Stomach (tissue), 8 donors: ENCODE measurements at regions not wholly inside any gene's neighbourhood (a gene's known extent, or its start where the extent isn't known, plus 50 kb on each side); places are given as distances from the start of the nearest gene placed in this dataset.

Experiments
- DNase-seq, 2 donors: peaks; one replicate each; pipeline versions ENCODE4 v3.0.0 to v3.0.0-alpha.2; 2013 to 2019
- H3K27ac ChIP-seq, 5 donors: fragments of 200-600 bp in 4 of 5; sonication (generic) in 4 of 5; one replicate each; pipeline ENCODE4 v1.5.1; 2013 to 2019; ENCODE audit warnings: mild to moderate bottlenecking in 1 of 5, moderate library complexity in 1 of 5
- H3K27me3 ChIP-seq, 3 donors: fragments of 200-600 bp; sonication (generic); one replicate each; pipeline ENCODE4 v1.5.1; 2017 to 2019; ENCODE audit warnings: mixed run types in 1 of 3
- H3K36me3 ChIP-seq, 4 donors: fragments of 200-600 bp; sonication (generic); 1 replicate in 3 of 4; 2 replicates in 1 of 4; pipeline ENCODE4 v1.5.1; 2016 to 2019
- H3K4me1 ChIP-seq, 4 donors: fragments of 200-600 bp; sonication (generic); one replicate each; pipeline ENCODE4 v1.5.1; 2016 to 2019
- H3K4me3 ChIP-seq, 4 donors: fragments of 200-600 bp; sonication (generic) in 3 of 4; one replicate each; pipeline ENCODE4 v1.5.1; 2016 to 2019; ENCODE audit warnings: mild to moderate bottlenecking in 1 of 4
- H3K9me3 ChIP-seq, 4 donors: fragments of 200-600 bp; sonication (generic); one replicate each; pipeline ENCODE4 v1.5.1; 2016 to 2019
- EP300 ChIP-seq: sonication (generic); formaldehyde crosslinking; IDR thresholded peaks from one replicate; pipeline ENCODE4 v1.6.1; 2017; ENCODE audit warnings: antibody characterized with exemption
- POLR2A ChIP-seq, 4 donors: fragments of 450-650 bp; IDR thresholded peaks; one replicate each; pipeline ENCODE4 v1.6.1; 2016; ENCODE audit warnings: antibody characterized with exemption in 4 of 4, control low read depth in 2 of 4, mild to moderate bottlenecking in 1 of 4, moderate library complexity in 1 of 4
- POLR2AphosphoS5 ChIP-seq, 3 donors: sonication (generic); formaldehyde crosslinking; IDR thresholded peaks; one replicate each; pipeline ENCODE4 v1.6.1; 2016; ENCODE audit warnings: antibody characterized with exemption in 3 of 3
- WGBS, 5 donors: extraction: QIAGEN DNeasy Blood & Tissue Kit in 3 of 5; methylation state at CpG; one replicate each; pipeline versions ENCODE4 v1.1.5 to v1.1.7; 2013 to 2018; 5-methylcytosine and 5-hydroxymethylcytosine counted together
- intact Hi-C: fragments of 100-400 bp; cut with DNase I; formaldehyde crosslinking; loops from one replicate; pipeline ENCODE4 v1.15.1; 2023; ENCODE audit warnings: low total_unique reads
- TF ChIP-seq, protein P1 (sequence below), 7 experiments: fragments of 450-650 bp in 4 of 7; fragments of 200-600 bp in 3 of 7; sonication (generic) in 3 of 7; IDR thresholded peaks; one replicate each; pipeline ENCODE4 v1.5.1; 2016 to 2019; ENCODE audit warnings: antibody characterized with exemption in 7 of 7, control low read depth in 2 of 7, mild to moderate bottlenecking in 1 of 7
- donor health status: healthy with polysubstance abuse.
- donor health status: Bipolar disorder and iron deficiency.
- donor health status: healthy.

- no peaks in the 10 kb centered on the region for H3K4me1 ChIP-seq
- DNase-seq = no peak
- no peak overlapping the region for H3K4me3 ChIP-seq
- WGBS, 5 donors = 41 to 62% (median 48%) methylated on average over 4 of the region's 4 CpGs
- H3K36me3 ChIP-seq = no peaks in the 10 kb centered on the region
- H3K9me3 ChIP-seq = no peaks in the 10 kb centered on the region
- TF ChIP-seq, protein P1, sequence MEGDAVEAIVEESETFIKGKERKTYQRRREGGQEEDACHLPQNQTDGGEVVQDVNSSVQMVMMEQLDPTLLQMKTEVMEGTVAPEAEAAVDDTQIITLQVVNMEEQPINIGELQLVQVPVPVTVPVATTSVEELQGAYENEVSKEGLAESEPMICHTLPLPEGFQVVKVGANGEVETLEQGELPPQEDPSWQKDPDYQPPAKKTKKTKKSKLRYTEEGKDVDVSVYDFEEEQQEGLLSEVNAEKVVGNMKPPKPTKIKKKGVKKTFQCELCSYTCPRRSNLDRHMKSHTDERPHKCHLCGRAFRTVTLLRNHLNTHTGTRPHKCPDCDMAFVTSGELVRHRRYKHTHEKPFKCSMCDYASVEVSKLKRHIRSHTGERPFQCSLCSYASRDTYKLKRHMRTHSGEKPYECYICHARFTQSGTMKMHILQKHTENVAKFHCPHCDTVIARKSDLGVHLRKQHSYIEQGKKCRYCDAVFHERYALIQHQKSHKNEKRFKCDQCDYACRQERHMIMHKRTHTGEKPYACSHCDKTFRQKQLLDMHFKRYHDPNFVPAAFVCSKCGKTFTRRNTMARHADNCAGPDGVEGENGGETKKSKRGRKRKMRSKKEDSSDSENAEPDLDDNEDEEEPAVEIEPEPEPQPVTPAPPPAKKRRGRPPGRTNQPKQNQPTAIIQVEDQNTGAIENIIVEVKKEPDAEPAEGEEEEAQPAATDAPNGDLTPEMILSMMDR (IDR thresholded peaks at IDR 0.05) = no peak
- TF ChIP-seq POLR2A (IDR thresholded peaks at IDR 0.05) (no peak), POLR2AphosphoS5 (IDR thresholded peaks at IDR 0.05) (no peak), EP300 (no peak)
- no peak overlapping the region for H3K27ac ChIP-seq
- intact Hi-C loops = no loop called here
- no peaks in the 10 kb centered on the region for H3K27me3 ChIP-seq
These were observed 467.0 kb upstream of the POT1 start for GRCh38 chr7:125396466-125397151.

DNA sequence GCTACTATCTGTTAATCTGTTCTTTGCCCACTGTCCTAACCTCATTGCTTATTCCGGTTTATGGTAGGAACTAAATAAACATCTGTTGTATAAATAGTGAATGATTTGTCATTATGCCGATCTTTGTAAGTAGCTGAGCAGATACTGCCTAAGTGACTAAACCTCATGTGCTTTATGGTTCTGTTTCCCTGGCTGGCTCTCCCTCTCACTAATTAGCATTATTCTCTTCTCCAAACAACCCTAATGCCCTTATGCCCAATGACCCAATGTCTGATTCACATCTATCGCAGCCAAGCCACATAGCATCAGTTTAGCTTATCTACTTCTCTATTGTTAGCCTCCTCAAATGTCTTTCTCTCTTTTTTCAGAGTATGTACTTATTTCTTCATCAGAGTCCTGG lies 462.3 kb upstream of the POT1 start:
- Histone ChIP-seq H3K27ac (no peak overlapping the region), H3K4me3 (no peak overlapping the region), H3K9me3 (no peaks in the 10 kb centered on the region), H3K36me3 (no peaks in the 10 kb centered on the region), H3K27me3 (no peaks in the 10 kb centered on the region), H3K4me1 (no peaks in the 10 kb centered on the region)
- intact Hi-C loops = no loop called here
- no peak for TF ChIP-seq POLR2A (IDR thresholded peaks at IDR 0.05)
- TF ChIP-seq, protein P1 (IDR thresholded peaks at IDR 0.05) = no peak
- TF ChIP-seq EP300 = no peak
- TF ChIP-seq POLR2AphosphoS5 (IDR thresholded peaks at IDR 0.05) = no peak
- DNase-seq = no peak
- 37 to 55% (median 43%) methylated on average over 3 of the region's 3 CpGs for WGBS, 5 donors

DNA sequence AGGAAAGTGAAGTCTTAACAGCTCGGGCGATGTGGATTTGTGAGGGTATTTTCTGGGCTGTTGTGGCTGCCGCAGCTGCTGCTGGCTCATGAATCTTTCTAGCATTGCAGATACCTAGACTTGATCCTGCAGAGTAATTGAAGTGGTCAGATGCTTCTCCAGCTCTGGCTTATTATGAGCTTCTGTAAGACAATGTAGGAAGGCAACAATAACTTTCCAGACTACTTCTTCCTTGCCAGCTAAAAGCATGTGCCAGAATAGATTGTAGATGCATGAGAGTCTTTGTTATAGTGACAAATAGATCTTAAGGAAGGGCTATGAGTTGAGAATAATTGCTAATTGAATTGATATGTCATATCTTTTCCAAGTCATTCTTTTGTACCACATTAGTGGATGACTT lies 461.4 kb upstream of the POT1 start:
- no peaks in the 10 kb centered on the region for H3K4me1 ChIP-seq
- no peaks in the 10 kb centered on the region for H3K36me3 ChIP-seq
- 41 to 61% (median 50%) methylated on average over 3 of the region's 3 CpGs for WGBS, 5 donors
- no peak overlapping the region for H3K4me3 ChIP-seq
- H3K27me3 ChIP-seq = no peaks in the 10 kb centered on the region
- no peak for DNase-seq
- intact Hi-C loops = no loop called here
- H3K27ac ChIP-seq = no peak overlapping the region
- TF ChIP-seq, protein P1 (IDR thresholded peaks at IDR 0.05) = no peak
- no peak for TF ChIP-seq EP300
- TF ChIP-seq POLR2A (IDR thresholded peaks at IDR 0.05) = no peak
- no peak for TF ChIP-seq POLR2AphosphoS5 (IDR thresholded peaks at IDR 0.05)
- no peaks in the 10 kb centered on the region for H3K9me3 ChIP-seq

GRCh38 chr7:125386211-125386610 lies 456.6 kb upstream of the POT1 start:
- WGBS, 5 donors = 53 to 72% (median 57%) methylated on average over 3 of the region's 3 CpGs
- intact Hi-C loops = no loop called here
- Histone ChIP-seq H3K4me3 (no peak overlapping the region), H3K27me3 (no peaks in the 10 kb centered on the region), H3K36me3 (no peaks in the 10 kb centered on the region), H3K4me1 (no peaks in the 10 kb centered on the region), H3K27ac (no peak overlapping the region), H3K9me3 (peaks cover 0 to 13% (median 4%) of the 10 kb centered on the region in 4 donors)
- no peak for DNase-seq
- no peak for TF ChIP-seq EP300
- TF ChIP-seq POLR2AphosphoS5 (IDR thresholded peaks at IDR 0.05) = no peak
- no peak for TF ChIP-seq POLR2A (IDR thresholded peaks at IDR 0.05)
- TF ChIP-seq, protein P1 (IDR thresholded peaks at IDR 0.05) = no peak
